H1 (cell line): ENCODE measurements at regions not wholly inside any gene's neighbourhood (a gene's known extent, or its start where the extent isn't known, plus 50 kb on each side); places are given as distances from the start of the nearest gene placed in this dataset.

Experiments used
- CBX5 ChIP-seq: fragments of 300-800, 300-1000 bp; sonication (generic); IDR thresholded peaks from 2 replicates; pipeline ENCODE4 v1.7.1; 2016; ENCODE audit warnings: antibody characterized with exemption, low read length, low read depth
- EP300 ChIP-seq, 2 experiments: IDR thresholded peaks; 1 replicate in 1 of 2; 2 replicates in 1 of 2; pipeline ENCODE4 v1.6.1; 2011 to 2012; ENCODE audit warnings: low read depth in 2 of 2, low read length in 2 of 2, mild to moderate bottlenecking in 2 of 2, borderline replicate concordance in 1 of 2, inconsistent platforms in 1 of 2, moderate library complexity in 1 of 2
- EZH2 ChIP-seq: fragments of 200-600 bp; sonication (generic); IDR thresholded peaks from 2 replicates; pipeline ENCODE4 v1.7.1; 2012; ENCODE audit warnings: low read depth, mild to moderate bottlenecking, moderate library complexity, low read length, inconsistent platforms; ENCODE audit not compliant: severe bottlenecking
- GABPA ChIP-seq: IDR thresholded peaks from 2 replicates; pipeline ENCODE4 v1.6.1; 2011; ENCODE audit warnings: mild to moderate bottlenecking, low read length, moderate library complexity, borderline replicate concordance; ENCODE audit not compliant: insufficient read depth
- PHF8 ChIP-seq: fragments of 200-600 bp; sonication (generic); conservative IDR thresholded peaks from 2 replicates; pipeline ENCODE4 v1.7.1; 2012; ENCODE audit warnings: low read depth, mild to moderate bottlenecking, inconsistent platforms, low read length, moderate library complexity
- POLR2A ChIP-seq, 2 experiments: IDR thresholded peaks; 1 replicate in 1 of 2; 2 replicates in 1 of 2; pipeline ENCODE4 v1.6.1; 2011; ENCODE audit warnings: low read depth in 2 of 2, low read length in 2 of 2, mild to moderate bottlenecking in 2 of 2; ENCODE audit errors: control extremely low read depth in 1 of 2
- POLR2AphosphoS5 ChIP-seq: IDR thresholded peaks from 2 replicates; pipeline ENCODE4 v1.6.1; 2011; ENCODE audit warnings: low read depth, low read length
- POU5F1 ChIP-seq: IDR thresholded peaks from 2 replicates; pipeline ENCODE4 v1.6.1; 2011; ENCODE audit warnings: low read depth, mild to moderate bottlenecking, low read length, moderate library complexity
- TCF12 ChIP-seq: IDR thresholded peaks from 2 replicates; pipeline ENCODE4 v1.6.1; 2011; ENCODE audit warnings: low read depth, mild to moderate bottlenecking, low read length
- TEAD4 ChIP-seq: IDR thresholded peaks from 2 replicates; pipeline ENCODE4 v1.6.1; 2012; ENCODE audit warnings: low read depth, low read length, inconsistent platforms, mixed read lengths
- TF ChIP-seq, protein P1 (sequence below), 3 experiments: IDR thresholded peaks; 1 replicate in 2 of 3; 2 replicates in 1 of 3; pipeline versions ENCODE4 v1.5.1 to v1.6.1; 2011; ENCODE audit warnings: low read length in 3 of 3, mild to moderate bottlenecking in 3 of 3, inconsistent platforms in 2 of 3, low read depth in 1 of 3, moderate library complexity in 1 of 3; ENCODE audit not compliant: insufficient read depth in 1 of 3; ENCODE audit errors: control extremely low read depth in 1 of 3
- TF ChIP-seq, protein P2 (sequence below): IDR thresholded peaks from 2 replicates; pipeline ENCODE4 v1.6.1; 2012; ENCODE audit warnings: inconsistent platforms
- TF ChIP-seq, protein P3 (sequence below): IDR thresholded peaks from 2 replicates; pipeline ENCODE4 v1.6.1; 2012; ENCODE audit warnings: low read length, inconsistent platforms

DNA sequence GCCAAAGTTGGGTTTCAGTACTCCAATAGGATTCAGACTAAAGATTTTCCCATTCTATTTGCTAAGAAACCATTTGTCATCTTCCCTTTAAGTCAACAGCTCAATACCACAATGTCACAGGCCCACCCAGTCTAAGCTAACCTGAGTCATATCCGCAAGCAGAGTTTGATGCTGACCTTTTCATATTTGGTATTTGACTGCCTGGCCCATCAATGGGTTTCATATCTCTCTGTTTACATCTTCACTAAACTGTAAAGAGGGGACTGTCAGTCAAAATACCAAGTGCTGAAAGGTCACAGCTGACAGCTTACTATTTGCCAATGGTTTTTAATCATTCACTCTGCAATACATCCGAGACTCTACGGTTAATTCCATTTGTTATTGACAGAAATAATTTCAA is 707.5 kb upstream of the ACTRT1 start:
- TF ChIP-seq PHF8 (no peak), GABPA (no peak), EP300 (IDR thresholded peaks at IDR 0.05; ENCODE audit: borderline replicate concordance in 1 of 2, low read depth in 2 of 2, low read length in 2 of 2) (no peak), POLR2A (IDR thresholded peaks at IDR 0.05; ENCODE audit: control extremely low read depth in 1 of 2, low read depth in 2 of 2, low read length in 2 of 2) (no peak), TCF12 (no peak), CBX5 (no peak), EZH2 (no peak), POU5F1 (no peak), TEAD4 (no peak), POLR2AphosphoS5 (no peak)
- TF ChIP-seq, protein P1, sequence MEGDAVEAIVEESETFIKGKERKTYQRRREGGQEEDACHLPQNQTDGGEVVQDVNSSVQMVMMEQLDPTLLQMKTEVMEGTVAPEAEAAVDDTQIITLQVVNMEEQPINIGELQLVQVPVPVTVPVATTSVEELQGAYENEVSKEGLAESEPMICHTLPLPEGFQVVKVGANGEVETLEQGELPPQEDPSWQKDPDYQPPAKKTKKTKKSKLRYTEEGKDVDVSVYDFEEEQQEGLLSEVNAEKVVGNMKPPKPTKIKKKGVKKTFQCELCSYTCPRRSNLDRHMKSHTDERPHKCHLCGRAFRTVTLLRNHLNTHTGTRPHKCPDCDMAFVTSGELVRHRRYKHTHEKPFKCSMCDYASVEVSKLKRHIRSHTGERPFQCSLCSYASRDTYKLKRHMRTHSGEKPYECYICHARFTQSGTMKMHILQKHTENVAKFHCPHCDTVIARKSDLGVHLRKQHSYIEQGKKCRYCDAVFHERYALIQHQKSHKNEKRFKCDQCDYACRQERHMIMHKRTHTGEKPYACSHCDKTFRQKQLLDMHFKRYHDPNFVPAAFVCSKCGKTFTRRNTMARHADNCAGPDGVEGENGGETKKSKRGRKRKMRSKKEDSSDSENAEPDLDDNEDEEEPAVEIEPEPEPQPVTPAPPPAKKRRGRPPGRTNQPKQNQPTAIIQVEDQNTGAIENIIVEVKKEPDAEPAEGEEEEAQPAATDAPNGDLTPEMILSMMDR (IDR thresholded peaks at IDR 0.05; ENCODE audit: control extremely low read depth in 1 of 3, insufficient read depth in 1 of 3, low read depth in 1 of 3, low read length in 3 of 3), result no peak
- TF ChIP-seq, protein P2, sequence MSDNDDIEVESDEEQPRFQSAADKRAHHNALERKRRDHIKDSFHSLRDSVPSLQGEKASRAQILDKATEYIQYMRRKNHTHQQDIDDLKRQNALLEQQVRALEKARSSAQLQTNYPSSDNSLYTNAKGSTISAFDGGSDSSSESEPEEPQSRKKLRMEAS, result no peak
- TF ChIP-seq, protein P3, sequence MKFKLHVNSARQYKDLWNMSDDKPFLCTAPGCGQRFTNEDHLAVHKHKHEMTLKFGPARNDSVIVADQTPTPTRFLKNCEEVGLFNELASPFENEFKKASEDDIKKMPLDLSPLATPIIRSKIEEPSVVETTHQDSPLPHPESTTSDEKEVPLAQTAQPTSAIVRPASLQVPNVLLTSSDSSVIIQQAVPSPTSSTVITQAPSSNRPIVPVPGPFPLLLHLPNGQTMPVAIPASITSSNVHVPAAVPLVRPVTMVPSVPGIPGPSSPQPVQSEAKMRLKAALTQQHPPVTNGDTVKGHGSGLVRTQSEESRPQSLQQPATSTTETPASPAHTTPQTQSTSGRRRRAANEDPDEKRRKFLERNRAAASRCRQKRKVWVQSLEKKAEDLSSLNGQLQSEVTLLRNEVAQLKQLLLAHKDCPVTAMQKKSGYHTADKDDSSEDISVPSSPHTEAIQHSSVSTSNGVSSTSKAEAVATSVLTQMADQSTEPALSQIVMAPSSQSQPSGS, result no peak
